Stomach smooth muscle (tissue), 2 donors: ENCODE measurements at regions not wholly inside any gene's neighbourhood (a gene's known extent, or its start where the extent isn't known, plus 50 kb on each side); places are given as distances from the start of the nearest gene placed in this dataset.
A peak's percentile ranks its signal among the peaks of the same experiment; 100 is the strongest.

Experiments used
- H3K27ac ChIP-seq: one replicate; pipeline ENCODE4 v1.7.0; 2013; ENCODE audit warnings: mild to moderate bottlenecking, low read length, inconsistent platforms
- H3K27me3 ChIP-seq, 2 donors: one replicate each; pipeline ENCODE4 v1.7.0; 2013; ENCODE audit warnings: low read length in 2 of 2; ENCODE audit not compliant: insufficient read depth in 2 of 2, control insufficient read depth in 1 of 2
- H3K36me3 ChIP-seq, 2 donors: one replicate each; pipeline ENCODE4 v1.7.0; 2013; ENCODE audit warnings: low read length in 2 of 2; ENCODE audit not compliant: control insufficient read depth in 2 of 2, insufficient read depth in 2 of 2
- H3K4me1 ChIP-seq: one replicate; pipeline ENCODE4 v1.7.0; 2013; ENCODE audit warnings: low read length; ENCODE audit not compliant: control insufficient read depth, insufficient read depth
- H3K4me3 ChIP-seq, 2 donors: one replicate each; pipeline ENCODE4 v1.7.0; 2013; ENCODE audit warnings: low read length in 2 of 2
- H3K9ac ChIP-seq, 2 donors: one replicate each; pipeline ENCODE4 v1.7.0; 2013; ENCODE audit warnings: low read length in 2 of 2, mild to moderate bottlenecking in 1 of 2
- H3K9me3 ChIP-seq, 2 donors: one replicate each; pipeline ENCODE4 v1.7.0; 2013; ENCODE audit warnings: low read length in 2 of 2; ENCODE audit not compliant: control insufficient read depth in 2 of 2
- donor health status: healthy.
- donor health status: Pancreatic carcinoma.

DNA sequence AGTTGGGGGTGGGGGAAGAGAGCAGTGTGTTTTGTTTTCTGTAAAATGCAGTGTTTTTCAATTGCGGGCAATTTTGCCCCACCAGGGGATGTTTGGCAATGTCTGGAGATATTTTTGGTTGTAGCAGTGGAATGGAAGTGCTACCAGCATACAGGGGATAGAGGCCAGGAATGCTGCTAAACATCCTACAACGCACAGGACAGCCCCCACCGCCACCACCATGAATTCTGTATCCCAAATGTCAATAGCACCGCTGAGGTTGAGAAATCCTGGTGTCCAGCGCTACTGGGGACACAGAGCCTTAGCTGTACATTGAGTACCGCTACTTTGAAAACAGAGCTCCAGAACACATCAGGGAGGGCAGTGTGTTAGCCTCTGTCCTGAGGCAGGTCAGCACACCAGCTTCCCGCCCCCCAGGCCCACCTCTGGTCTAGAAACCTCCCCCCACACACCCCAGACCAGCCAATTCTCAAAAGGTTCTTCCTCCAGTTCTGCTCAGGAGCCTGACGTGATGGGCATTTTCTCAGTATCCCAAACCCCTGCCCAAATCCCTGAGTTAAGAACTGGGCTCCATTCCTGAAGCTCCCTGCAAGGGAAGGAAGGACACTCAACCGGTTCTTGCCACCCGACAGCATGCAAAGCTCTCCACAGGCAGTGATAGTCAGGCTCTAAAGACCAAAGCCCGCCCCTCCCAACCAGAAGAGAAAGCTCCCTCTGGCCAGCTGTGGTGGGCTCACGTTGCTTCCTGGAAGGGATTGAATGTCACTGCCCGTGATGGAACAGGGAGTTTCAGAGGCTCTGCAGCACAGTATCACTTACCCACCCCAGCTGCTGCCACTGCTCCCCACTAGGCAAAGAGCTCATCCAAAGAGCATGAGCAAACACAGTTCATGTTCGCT, 321.5 kb upstream of the JARID2 start:
- Histone ChIP-seq H3K27me3 (no peaks in the 10 kb centered on the region), H3K36me3 (no peaks in the 10 kb centered on the region), H3K4me1 (peaks cover 24% of the 10 kb centered on the region), H3K27ac (no peak overlapping the region), H3K9me3 (no peaks in the 10 kb centered on the region), H3K4me3 (peak overlapping the region in 1 of 2 donors; percentile 8), H3K9ac (no peak overlapping the region)

DNA sequence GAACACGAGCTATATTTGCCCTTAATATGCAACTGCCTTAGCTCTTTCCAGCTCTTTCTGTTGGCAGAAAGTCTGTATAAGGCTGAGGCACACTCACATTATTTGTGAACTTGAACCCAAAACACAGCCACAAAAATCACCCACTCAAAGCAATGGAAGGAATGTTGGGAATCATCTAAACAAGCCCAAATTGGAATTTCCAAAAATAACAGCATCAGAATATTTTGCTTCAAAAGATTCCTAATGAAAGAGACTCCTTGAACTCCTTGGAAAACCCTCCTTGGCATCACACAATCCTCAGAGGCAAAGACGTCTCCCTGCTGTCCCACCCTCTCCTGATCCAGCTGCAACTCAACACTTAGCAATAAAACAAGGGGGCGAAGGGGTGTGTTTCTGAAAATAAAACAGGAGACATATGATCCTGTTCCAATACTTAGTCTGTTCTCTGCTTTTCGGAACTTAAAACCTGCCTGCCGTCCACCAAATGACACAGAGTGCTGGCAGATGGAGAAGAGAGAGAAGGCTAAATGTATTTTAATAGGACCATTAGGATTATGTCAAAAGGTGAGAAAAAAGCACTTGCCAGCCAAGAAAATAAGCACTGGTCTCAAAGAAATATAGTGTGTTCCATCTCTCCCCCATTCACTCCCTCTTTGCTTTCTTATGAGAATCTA, 320.7 kb upstream of the JARID2 start:
- Histone ChIP-seq H3K27me3 (no peaks in the 10 kb centered on the region), H3K27ac (no peak overlapping the region), H3K9ac (no peak overlapping the region), H3K4me1 (peaks cover 24% of the 10 kb centered on the region), H3K4me3 (peak overlapping the region in 1 of 2 donors; percentile 8), H3K36me3 (no peaks in the 10 kb centered on the region), H3K9me3 (no peaks in the 10 kb centered on the region)

DNA sequence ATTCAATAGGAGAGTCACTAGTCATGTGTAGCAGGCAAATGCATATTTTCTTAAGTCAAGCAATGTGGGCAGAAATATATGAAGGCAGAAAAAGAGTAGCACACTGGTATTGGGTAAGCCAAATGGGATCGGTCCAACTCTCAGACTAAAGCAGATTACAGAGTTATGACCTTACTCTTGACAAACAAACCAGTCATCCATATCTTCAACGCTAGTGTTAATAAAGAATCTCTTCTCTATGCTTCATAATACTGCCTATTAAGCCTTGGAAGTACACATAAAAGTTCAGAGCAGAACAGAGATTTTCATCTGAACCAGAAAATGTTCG, 320.2 kb upstream of the JARID2 start:
- Histone ChIP-seq H3K9me3 (no peaks in the 10 kb centered on the region), H3K9ac (no peak overlapping the region), H3K27ac (no peak overlapping the region), H3K27me3 (no peaks in the 10 kb centered on the region), H3K4me3 (no peak overlapping the region), H3K4me1 (peaks cover 24% of the 10 kb centered on the region), H3K36me3 (no peaks in the 10 kb centered on the region)

DNA sequence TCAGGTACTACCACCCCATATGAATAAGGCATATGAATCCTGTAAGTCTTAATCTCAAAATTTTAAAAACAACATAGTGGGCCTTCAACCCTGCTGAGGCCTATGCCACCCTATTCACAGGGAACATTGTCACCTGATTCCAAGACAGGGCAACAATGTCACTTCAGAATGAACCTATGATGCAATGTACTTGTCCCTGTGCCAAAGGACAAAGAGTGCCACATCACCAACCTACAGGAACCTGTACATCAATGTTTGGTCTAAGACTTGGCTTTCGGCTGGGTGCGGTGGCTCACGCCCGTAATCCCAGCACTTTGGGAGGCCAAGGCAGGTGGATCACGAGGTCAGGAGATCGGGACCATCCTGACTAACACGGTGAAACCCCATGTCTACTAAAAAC, 318.5 kb upstream of the JARID2 start:
- Histone ChIP-seq H3K27ac (no peak overlapping the region), H3K4me3 (no peak overlapping the region), H3K9me3 (no peaks in the 10 kb centered on the region), H3K9ac (no peak overlapping the region), H3K36me3 (no peaks in the 10 kb centered on the region), H3K4me1 (peaks cover 14% of the 10 kb centered on the region), H3K27me3 (no peaks in the 10 kb centered on the region)

- Histone ChIP-seq H3K4me1 (peaks cover 13% of the 10 kb centered on the region), H3K36me3 (no peaks in the 10 kb centered on the region), H3K9me3 (no peaks in the 10 kb centered on the region), H3K4me3 (no peak overlapping the region), H3K27ac (no peak overlapping the region), H3K9ac (no peak overlapping the region), H3K27me3 (no peaks in the 10 kb centered on the region)
These were observed 316.6 kb upstream of the JARID2 start for GRCh38 chr6:14929291-14929690.

- Histone ChIP-seq H3K27me3 (no peaks in the 10 kb centered on the region), H3K27ac (no peak overlapping the region), H3K4me3 (no peak overlapping the region), H3K9me3 (no peaks in the 10 kb centered on the region), H3K9ac (no peak overlapping the region), H3K36me3 (no peaks in the 10 kb centered on the region), H3K4me1 (peaks cover 7% of the 10 kb centered on the region)
These were observed 315.4 kb upstream of the JARID2 start for GRCh38 chr6:14930366-14930989.

DNA sequence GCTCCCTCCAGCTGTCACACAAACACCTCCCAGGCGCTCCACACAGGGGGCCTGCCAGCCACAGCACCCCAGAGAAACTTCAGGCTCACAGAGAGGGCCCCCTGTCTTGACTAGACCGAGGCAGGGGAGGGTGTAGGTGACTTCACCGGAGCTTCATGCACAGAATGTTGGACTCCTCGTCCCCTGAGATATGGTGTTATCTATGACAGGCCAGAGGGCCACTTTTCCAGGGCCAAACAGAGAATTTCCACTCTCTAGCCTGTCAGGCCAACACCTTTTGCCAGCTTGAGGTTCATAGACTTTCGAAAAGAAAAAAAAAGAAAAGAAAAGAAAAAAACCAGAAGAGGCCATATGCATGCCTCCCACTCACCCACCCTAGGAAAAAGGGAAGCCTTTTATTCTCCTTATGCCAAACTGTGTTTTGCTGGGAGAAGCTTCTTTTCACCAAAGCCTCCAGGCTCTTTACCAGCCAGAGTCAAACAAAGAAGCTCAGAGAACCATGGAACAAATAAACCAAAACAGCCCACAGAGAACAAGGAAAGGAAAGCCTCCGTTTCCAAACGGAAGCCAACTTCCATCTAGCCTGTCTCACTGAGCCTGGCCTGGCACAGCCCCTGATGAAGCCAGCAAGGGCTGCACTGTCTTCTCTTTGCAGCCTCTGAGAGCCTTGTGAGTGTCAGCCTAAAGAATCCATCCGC, 313.2 kb upstream of the JARID2 start:
- peaks cover 7% of the 10 kb centered on the region for H3K4me1 ChIP-seq
- no peaks in the 10 kb centered on the region for H3K9me3 ChIP-seq
- H3K4me3 ChIP-seq = no peak overlapping the region
- no peak overlapping the region for H3K9ac ChIP-seq
- no peak overlapping the region for H3K27ac ChIP-seq
- H3K36me3 ChIP-seq = no peaks in the 10 kb centered on the region
- H3K27me3 ChIP-seq = no peaks in the 10 kb centered on the region

GRCh38 chr6:14933183-14933544, 312.7 kb upstream of the JARID2 start:
- Histone ChIP-seq H3K36me3 (no peaks in the 10 kb centered on the region), H3K27me3 (no peaks in the 10 kb centered on the region), H3K9ac (no peak overlapping the region), H3K27ac (no peak overlapping the region), H3K4me3 (no peak overlapping the region), H3K9me3 (no peaks in the 10 kb centered on the region), H3K4me1 (peaks cover 7% of the 10 kb centered on the region)

DNA sequence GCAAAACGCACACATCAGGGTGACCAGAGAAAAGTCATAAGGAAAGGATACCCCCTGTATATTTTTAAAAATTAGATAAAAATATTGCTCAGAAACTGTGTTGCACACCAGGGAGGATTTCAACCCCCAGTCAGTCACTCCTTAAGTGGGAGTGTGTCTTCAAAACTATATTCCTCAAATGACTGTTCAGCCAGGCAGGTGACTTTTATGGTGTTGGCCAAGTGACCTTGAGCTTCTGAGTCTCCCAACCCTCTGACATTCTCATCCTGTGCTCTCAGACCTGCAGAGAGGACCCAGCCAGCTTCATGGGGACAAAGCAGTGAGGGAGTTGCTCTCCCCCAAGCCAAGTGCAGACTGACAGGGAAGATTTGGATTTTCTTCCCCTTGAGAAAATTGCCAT, 311.9 kb upstream of the JARID2 start:
- Histone ChIP-seq H3K9me3 (no peaks in the 10 kb centered on the region), H3K27me3 (no peaks in the 10 kb centered on the region), H3K4me1 (peaks cover 7% of the 10 kb centered on the region), H3K27ac (no peak overlapping the region), H3K9ac (no peak overlapping the region), H3K4me3 (no peak overlapping the region), H3K36me3 (no peaks in the 10 kb centered on the region)

DNA sequence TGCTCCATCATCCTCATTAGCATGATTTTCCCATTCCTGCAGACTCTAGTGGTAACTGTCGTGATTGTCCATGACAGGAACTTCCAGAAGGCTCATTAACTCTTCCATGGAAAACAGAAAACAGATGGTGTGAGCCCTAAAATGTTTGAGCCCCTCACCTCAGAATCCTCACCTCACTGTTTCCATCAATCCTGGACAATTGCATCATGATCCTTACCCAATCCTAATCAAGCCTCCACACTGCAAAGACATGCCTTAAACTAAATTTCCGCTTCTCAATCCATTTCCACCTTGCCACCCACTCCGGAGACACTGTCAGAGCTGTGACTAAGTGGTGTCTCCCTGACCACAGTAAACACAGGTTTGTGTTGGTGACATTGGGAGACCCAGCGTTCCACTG, 311.0 kb upstream of the JARID2 start:
- Histone ChIP-seq H3K36me3 (no peaks in the 10 kb centered on the region), H3K27me3 (no peaks in the 10 kb centered on the region), H3K4me1 (peaks cover 7% of the 10 kb centered on the region), H3K9me3 (no peaks in the 10 kb centered on the region), H3K4me3 (no peak overlapping the region), H3K27ac (no peak overlapping the region), H3K9ac (no peak overlapping the region)
